ENCODE measurements at regions not wholly inside any gene's neighbourhood (a gene's known extent, or its start where the extent isn't known, plus 50 kb on each side); places are given as distances from the start of the nearest gene placed in this dataset.

- DNase-seq, result no peak
Observed at GRCh38 chrX:38992441-38993096, 191.3 kb downstream of the MID1IP1 start.

GRCh38 chrX:38993500-38993899 is 192.2 kb downstream of the MID1IP1 start:
- DNase-seq, result no peak

- DNase-seq, result no peak
Observed at GRCh38 chrX:38999099-38999498, 197.8 kb downstream of the MID1IP1 start.

GRCh38 chrX:38999967-39000745 is 198.9 kb downstream of the MID1IP1 start:
- no peak for DNase-seq

- DNase-seq, result no peak
Observed at GRCh38 chrX:39000802-39001201, 199.5 kb downstream of the MID1IP1 start.

- no peak for DNase-seq
Observed at GRCh38 chrX:39002466-39002865, 201.2 kb downstream of the MID1IP1 start.

GRCh38 chrX:39008549-39008948 is 207.3 kb downstream of the MID1IP1 start:
- no peak for DNase-seq

- DNase-seq, result no peak
Observed at GRCh38 chrX:39011454-39012221, 210.4 kb downstream of the MID1IP1 start.

GRCh38 chrX:39012621-39013111 is 211.4 kb downstream of the MID1IP1 start:
- no peak for DNase-seq

- no peak for DNase-seq
Observed at GRCh38 chrX:39016556-39016955, 215.3 kb downstream of the MID1IP1 start.

GRCh38 chrX:39017077-39017476 is 215.8 kb downstream of the MID1IP1 start:
- no peak for DNase-seq

GRCh38 chrX:39017716-39018115 is 216.5 kb downstream of the MID1IP1 start:
- no peak for DNase-seq

GRCh38 chrX:39018541-39018940 is 217.3 kb downstream of the MID1IP1 start:
- DNase-seq, result no peak

GRCh38 chrX:39019056-39019455 is 217.8 kb downstream of the MID1IP1 start:
- DNase-seq, result no peak

- no peak for DNase-seq
Observed at GRCh38 chrX:39020051-39020669, 218.9 kb downstream of the MID1IP1 start.

- DNase-seq, result no peak
Observed at GRCh38 chrX:39022106-39022505, 220.8 kb downstream of the MID1IP1 start.

- DNase-seq, result no peak
Observed at GRCh38 chrX:39029221-39029620, 228.0 kb downstream of the MID1IP1 start.

- no peak for DNase-seq
Observed at GRCh38 chrX:39030636-39031035, 229.4 kb downstream of the MID1IP1 start.

GRCh38 chrX:39039890-39040289 is 238.6 kb downstream of the MID1IP1 start:
- DNase-seq, result no peak

- DNase-seq, result no peak
Observed at GRCh38 chrX:39043838-39044550, 242.7 kb downstream of the MID1IP1 start.

GRCh38 chrX:39047174-39047573 is 245.9 kb downstream of the MID1IP1 start:
- no peak for DNase-seq

- DNase-seq, result no peak
Observed at GRCh38 chrX:39049975-39050374, 248.7 kb downstream of the MID1IP1 start.
